ENCODE measurements at regions not wholly inside any gene's neighbourhood (a gene's known extent, or its start where the extent isn't known, plus 50 kb on each side); places are given as distances from the start of the nearest gene placed in this dataset.

GRCh38 chr7:85757348-85757747 is 570.5 kb upstream of the SEMA3D start:
- Histone ChIP-seq H3K4me3 (no peak overlapping the region), H3K36me3 (no peaks in the 10 kb centered on the region), H3K4me1 (no peaks in the 10 kb centered on the region), H3K27ac (no peak overlapping the region), H3K27me3 (no peaks in the 10 kb centered on the region), H3K9me3 (peaks cover 0 to 6% of the 10 kb centered on the region in 2 donors)
- intact Hi-C loops (cut with DNase I): no loop called here
- no peak for TF ChIP-seq CTCF (IDR thresholded peaks at IDR 0.05)
- no peak for DNase-seq (ENCODE audit: low spot score in 2 of 2)

GRCh38 chr7:85750454-85750949 is 563.6 kb upstream of the SEMA3D start:
- intact Hi-C loops (cut with DNase I): no loop called here
- DNase-seq (ENCODE audit: low spot score in 2 of 2): no peak
- no peaks in the 10 kb centered on the region for H3K4me1 ChIP-seq
- H3K27me3 ChIP-seq: no peaks in the 10 kb centered on the region
- peak in 1 of 3 experiments; percentile 33 for TF ChIP-seq CTCF (IDR thresholded peaks at IDR 0.05)
- no peak overlapping the region for H3K27ac ChIP-seq
- H3K9me3 ChIP-seq: peaks cover 0 to 2% of the 10 kb centered on the region in 2 donors
- H3K36me3 ChIP-seq: no peaks in the 10 kb centered on the region
- H3K4me3 ChIP-seq: no peak overlapping the region

- no peak overlapping the region for H3K4me3 ChIP-seq
- DNase-seq (ENCODE audit: low spot score in 2 of 2): no peak
- H3K27ac ChIP-seq: no peak overlapping the region
- no peak for TF ChIP-seq CTCF (IDR thresholded peaks at IDR 0.05)
- intact Hi-C loops (cut with DNase I): no loop called here
- no peaks in the 10 kb centered on the region for H3K9me3 ChIP-seq
- H3K36me3 ChIP-seq: no peaks in the 10 kb centered on the region
- no peaks in the 10 kb centered on the region for H3K27me3 ChIP-seq
- H3K4me1 ChIP-seq: no peaks in the 10 kb centered on the region
These were observed 563.0 kb upstream of the SEMA3D start for GRCh38 chr7:85749696-85750453.

- no peak for DNase-seq (ENCODE audit: low spot score in 2 of 2)
- intact Hi-C loops (cut with DNase I): no loop called here
- no peak for TF ChIP-seq CTCF (IDR thresholded peaks at IDR 0.05)
- Histone ChIP-seq H3K4me1 (no peaks in the 10 kb centered on the region), H3K36me3 (no peaks in the 10 kb centered on the region), H3K27me3 (no peaks in the 10 kb centered on the region), H3K9me3 (no peaks in the 10 kb centered on the region), H3K4me3 (no peak overlapping the region), H3K27ac (no peak overlapping the region)
These were observed 562.0 kb upstream of the SEMA3D start for GRCh38 chr7:85748861-85749260.

GRCh38 chr7:85737426-85737825 is 550.6 kb upstream of the SEMA3D start:
- no peak for DNase-seq (ENCODE audit: low spot score in 2 of 2)
- Histone ChIP-seq H3K36me3 (no peaks in the 10 kb centered on the region), H3K27ac (no peak overlapping the region), H3K27me3 (no peaks in the 10 kb centered on the region), H3K4me1 (no peaks in the 10 kb centered on the region), H3K9me3 (no peaks in the 10 kb centered on the region), H3K4me3 (no peak overlapping the region)
- no peak for TF ChIP-seq CTCF (IDR thresholded peaks at IDR 0.05)
- intact Hi-C loops (cut with DNase I): no loop called here

Measured in ascending aorta (tissue), 2 donors.